NCI-H345 (cell line): ENCODE measurements at regions not wholly inside any gene's neighbourhood (a gene's known extent, or its start where the extent isn't known, plus 50 kb on each side); places are given as distances from the start of the nearest gene placed in this dataset.

Experiments
- DNase-seq: peaks from one replicate; lab custom pipeline; 2025; lab: John Stamatoyannopoulos, UW

GRCh38 chr5:88396751-88397281, 128.2 kb upstream of the TMEM161B start:
- no peak for DNase-seq

DNA sequence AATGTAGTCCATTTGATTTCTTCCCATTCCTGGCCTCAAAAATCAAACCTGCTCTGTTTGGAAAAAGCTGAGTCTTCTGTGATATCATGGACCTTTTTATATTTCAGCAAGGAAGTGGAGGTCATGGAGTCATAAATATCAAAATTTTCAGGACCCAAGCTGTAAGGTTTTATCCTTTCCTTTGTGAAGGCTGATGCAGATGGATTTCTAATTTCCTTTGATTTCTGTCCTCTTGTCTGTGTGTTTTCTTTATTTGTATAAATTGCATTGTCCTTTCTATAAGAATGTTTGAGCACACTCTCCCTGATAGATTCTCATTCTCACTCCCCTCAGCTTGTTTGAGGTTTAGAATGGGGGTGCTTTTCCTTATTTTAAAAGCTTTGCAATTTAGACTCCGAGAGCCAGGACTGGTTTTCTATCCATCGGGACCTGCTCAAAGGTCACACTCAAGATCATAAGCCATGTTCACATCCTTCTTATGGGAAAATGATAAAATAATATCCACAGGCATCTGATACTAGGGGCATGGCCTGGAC, 127.4 kb upstream of the TMEM161B start:
- DNase-seq, result no peak

GRCh38 chr5:88395264-88395663, 126.6 kb upstream of the TMEM161B start:
- DNase-seq, result no peak

DNA sequence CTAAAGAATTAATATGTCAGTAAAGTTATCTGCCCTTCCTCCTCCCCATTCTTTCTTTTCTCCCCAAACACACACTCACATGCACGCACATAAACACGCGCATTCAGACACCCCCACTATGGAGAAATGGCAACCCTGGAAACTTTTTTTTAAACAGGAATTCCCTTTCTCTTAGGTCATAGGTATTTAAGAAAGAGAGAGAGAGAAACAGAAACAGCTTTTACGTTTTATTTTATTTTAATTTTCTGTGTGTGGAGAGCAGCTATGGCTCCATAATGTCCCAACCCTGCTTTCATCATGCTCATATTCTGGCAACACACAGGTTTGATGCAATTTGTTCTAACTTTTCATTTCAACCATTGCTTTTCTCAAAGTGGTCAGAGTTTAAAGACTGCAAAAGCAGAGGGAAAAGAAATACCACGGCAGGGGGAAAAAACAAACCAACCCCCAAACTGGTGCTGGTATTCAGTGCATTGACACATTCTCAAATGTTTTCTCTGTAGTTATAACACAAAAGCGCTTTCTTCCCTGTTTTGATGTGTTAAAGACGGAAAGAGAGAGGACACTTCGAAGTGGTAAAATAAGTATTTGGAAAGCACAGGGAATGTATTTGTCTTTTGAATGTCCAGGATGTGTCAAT, 126.0 kb upstream of the TMEM161B start:
- no peak for DNase-seq

- DNase-seq, result no peak
These were observed 125.3 kb upstream of the TMEM161B start for GRCh38 chr5:88393716-88394535.

DNA sequence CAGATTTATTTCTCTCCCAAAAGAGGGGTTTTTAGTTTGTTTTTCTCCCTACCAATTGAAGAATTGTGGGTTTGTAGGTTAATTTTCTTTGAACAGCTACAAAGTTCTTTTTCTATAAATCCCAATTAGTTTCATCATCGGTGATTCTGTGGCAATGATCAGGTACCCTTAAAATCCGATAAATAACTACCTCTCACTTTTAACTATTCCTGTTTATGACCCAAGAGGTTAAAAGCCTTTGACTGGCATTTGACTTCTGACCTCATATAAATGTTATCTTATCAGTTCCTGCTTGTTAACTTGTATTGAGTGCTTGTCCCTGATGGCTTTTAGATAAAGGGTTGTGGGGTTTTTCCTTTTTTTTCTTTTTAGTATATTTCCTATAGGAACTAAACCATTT, 124.4 kb upstream of the TMEM161B start:
- DNase-seq, result no peak

GRCh38 chr5:88391991-88392390, 123.3 kb upstream of the TMEM161B start:
- no peak for DNase-seq

DNA sequence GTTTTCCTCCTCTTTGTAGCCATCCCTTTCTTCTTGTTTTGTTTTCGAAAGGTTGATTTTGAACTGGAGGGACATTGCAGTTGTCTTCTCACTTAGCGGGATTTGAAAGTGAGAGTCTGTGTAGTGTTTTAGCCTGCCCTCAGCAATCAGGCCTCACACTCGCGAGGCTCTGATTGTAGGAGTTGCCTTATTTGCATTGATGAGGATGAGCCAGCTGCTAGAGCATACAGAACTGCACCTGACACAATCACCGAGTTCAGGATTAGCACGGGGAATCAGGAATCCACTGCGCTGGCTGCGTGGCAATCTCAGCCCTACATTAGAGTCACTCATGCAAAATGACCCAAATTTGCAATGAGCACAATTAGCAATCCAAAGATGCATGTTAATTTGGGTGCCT, 122.5 kb upstream of the TMEM161B start:
- no peak for DNase-seq

DNA sequence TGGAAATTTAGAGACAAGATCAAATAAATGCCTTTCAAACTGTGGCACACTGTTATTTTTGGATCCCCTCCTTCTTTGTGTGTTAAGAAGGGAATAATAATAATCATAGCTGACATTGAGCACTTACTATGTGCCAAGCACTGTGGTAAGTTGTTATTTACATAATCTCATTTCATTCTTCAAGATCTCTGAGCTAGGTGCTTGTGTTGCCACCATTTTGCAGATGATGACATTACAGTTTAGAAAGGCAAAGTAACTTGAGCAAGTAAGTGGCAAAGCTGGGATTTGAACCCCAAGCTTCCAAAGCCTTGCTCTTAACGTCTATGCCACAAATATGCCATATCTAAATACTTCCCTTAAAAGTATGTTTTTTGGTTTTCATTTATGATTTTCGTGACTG, 121.8 kb upstream of the TMEM161B start:
- no peak for DNase-seq

DNA sequence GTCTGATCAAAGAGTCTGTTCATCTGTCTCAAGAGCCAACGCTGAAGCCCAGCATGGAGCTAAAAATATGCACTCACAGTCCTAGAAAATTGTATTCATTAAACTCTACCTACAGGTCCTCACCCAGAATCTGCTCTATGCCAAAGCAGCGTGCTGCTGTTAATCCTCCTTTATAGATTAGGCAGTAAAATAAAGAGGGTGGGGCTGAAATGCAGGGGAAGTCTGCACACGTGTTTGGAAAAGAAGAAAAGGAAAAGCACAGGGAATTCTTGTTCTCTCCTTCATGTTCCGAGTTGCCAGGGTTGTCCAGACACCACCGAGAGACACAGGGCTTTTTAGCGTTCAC, 121.4 kb upstream of the TMEM161B start:
- DNase-seq, result no peak

DNA sequence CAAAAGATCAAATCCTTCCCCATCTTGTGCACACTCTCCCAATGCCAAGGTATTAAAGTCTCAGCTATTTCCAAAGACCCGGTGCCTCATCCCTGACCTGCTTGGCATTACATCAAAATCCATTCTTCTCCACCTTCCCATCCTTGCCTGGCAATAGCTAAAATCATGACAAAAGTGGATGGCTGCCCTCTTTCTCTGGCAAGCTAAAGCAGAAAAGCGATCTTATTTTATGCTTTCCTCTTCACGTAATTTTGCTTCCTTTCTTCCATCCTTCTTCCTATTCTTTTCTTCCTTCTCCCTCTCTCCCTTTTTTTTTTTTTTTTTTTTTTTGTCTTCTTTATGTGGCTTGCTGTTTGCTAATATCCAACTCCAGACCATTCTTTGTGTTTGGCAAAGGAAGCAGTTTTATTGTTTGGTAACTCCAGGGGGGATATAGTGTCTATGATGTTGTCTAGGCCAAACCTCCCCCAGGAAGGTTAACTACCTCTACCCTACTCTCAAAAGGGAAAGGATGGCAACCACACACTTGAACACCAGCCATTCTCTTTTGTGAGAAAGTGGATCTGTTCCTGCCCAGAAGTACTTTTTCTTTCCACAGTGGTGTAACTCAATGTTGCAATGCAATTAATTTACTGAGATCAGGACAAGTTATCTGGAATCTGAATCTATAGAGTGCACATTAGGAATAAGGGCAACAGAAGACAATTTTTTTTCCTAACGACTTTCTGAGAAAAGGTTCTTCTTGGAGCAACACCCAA, 120.9 kb upstream of the TMEM161B start:
- peak; percentile 34 for DNase-seq

- peak; percentile 5 for DNase-seq
These were observed 120.1 kb upstream of the TMEM161B start for GRCh38 chr5:88388476-88389337.

DNA sequence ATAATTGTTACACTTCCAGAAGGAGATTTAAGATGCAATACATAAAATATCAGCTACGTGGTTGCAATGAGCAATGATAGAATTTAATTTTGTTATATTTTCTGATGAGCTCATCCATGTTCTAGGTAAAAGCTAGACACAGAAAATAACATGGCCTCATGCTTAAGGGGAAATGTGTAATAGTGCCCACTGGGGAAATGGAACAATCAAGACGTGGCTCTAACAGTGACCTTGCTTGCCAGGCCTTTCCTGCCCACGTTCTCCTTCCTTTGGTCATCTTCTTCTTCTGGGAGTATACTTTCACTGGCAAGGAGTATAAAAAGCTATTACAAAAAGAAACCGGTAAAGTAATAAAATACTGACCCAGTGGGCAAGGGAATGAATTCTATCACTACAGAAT, 116.2 kb upstream of the TMEM161B start:
- no peak for DNase-seq

DNA sequence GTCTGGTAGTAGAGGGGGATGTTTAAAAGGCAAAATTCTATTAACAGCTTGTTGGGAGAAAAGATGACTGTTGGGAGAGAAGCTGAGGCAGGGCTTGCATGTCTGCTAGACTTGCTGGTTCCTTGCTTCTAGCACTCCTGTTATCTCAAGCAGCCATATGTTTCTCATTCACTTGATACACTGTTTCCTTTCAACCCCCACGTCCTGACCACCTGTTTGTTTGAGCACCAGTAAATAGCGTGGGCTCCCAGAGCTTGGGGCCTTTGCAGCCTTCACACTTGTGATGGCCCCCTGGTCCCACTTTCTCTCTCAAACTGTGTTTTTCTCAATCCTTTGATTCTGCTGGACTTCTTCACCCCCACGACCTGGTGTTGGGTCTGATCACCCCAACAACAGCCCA, 111.7 kb upstream of the TMEM161B start:
- no peak for DNase-seq

DNA sequence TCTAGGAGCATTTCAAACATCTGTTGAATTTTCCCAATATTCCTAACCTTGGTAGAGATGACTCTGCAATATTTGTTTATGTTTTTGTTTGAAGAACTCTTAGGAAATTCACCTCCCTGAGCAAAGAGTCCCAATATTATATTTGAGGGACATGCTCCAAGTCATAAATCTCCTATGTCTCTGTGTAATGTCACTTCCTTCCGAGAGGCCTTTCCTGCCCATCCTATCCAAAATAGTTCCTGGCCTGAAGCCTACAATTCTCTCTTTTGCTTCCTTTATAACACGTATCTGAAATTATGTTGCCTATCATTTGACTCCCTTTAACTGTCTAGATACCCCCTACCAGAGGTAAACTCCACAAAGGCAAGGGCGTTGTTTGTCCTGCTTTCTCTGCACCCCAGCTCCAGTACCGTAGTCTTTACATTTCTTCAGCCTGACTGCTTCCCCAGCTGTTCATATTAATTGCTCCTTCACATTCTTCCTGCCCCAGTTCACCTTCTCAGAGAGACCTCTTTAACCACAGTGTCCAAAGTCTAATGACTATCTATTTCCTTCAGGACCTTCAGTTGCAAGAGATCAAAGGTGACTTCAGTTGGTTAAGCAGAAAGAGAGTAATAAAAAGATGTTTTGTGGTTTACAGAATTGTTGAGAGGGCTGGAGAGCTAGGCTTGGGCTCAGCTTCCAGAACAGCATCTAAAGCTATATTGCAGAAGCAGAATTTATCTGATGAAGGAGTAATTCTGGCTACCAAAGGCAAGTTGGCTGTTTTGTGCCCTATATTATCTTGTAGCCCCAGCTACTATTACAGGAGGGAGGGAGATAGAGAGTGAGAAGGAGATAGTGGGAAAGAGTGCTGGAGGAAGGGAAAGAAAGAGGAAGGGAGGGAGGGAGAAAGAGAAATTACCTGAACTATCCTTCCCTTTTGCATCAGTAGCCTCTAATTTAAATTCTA, 109.3 kb upstream of the TMEM161B start:
- no peak for DNase-seq

GRCh38 chr5:88377240-88377639, 108.6 kb upstream of the TMEM161B start:
- DNase-seq, result no peak

GRCh38 chr5:88376728-88377127, 108.1 kb upstream of the TMEM161B start:
- DNase-seq, result no peak

- no peak for DNase-seq
These were observed 105.7 kb upstream of the TMEM161B start for GRCh38 chr5:88374391-88374790.

DNA sequence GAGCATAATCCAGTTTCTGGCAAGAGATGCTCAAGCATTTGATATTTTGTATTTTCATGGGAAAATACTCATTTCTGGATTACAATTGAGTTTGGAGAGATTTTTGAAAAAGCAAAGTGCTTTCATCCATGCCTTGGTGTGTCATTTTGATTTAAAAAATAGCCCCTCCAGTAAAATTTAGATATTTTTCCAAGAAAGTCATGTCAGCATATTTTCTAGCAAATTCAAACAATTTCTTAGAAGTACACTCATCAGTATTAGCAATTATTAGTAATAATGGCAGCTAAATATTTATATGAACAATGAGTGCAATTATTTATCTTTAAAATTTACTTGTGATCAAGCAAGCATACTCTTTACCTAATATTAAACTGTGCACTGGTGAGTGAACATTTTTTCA, 102.2 kb upstream of the TMEM161B start:
- no peak for DNase-seq

- no peak for DNase-seq
These were observed 99.6 kb upstream of the TMEM161B start for GRCh38 chr5:88368201-88368600.
